CD14-positive monocyte (primary cell): ENCODE measurements at regions not wholly inside any gene's neighbourhood (a gene's known extent, or its start where the extent isn't known, plus 50 kb on each side); places are given as distances from the start of the nearest gene placed in this dataset.

ENCODE experiments used
- DNase-seq, 3 donors: peaks; one replicate each; pipeline ENCODE4 v3.0.0-alpha.2; 2011 to 2022
- H2AFZ ChIP-seq: 2 replicates; pipeline ENCODE4 v1.6.0; 2012; ENCODE audit warnings: mild to moderate bottlenecking, low read depth, low read length, inconsistent platforms; ENCODE audit not compliant: insufficient read depth, poor library complexity, severe bottlenecking
- H3K27ac ChIP-seq, 2 donors: 1 replicate in 1 of 2; 2 replicates in 1 of 2; pipeline ENCODE4 v1.5.1; 2012 to 2013; ENCODE audit warnings: low read length in 2 of 2, control low read depth in 1 of 2, inconsistent platforms in 1 of 2, low read depth in 1 of 2, mild to moderate bottlenecking in 1 of 2
- H3K27me3 ChIP-seq, 2 donors: one replicate each; pipeline versions ENCODE4 v1.6.0 to v1.6.1; 2011 to 2013; ENCODE audit warnings: low read length in 2 of 2; ENCODE audit not compliant: control insufficient read depth in 2 of 2, insufficient read depth in 2 of 2
- H3K36me3 ChIP-seq, 2 donors: replicated peaks in 1 of 2; 1 replicate in 1 of 2; 2 replicates in 1 of 2; pipeline versions ENCODE4 v1.5.1 to v1.6.1; 2012 to 2013; ENCODE audit warnings: low read length in 2 of 2, control low read depth in 1 of 2, inconsistent platforms in 1 of 2, mild to moderate bottlenecking in 1 of 2; ENCODE audit not compliant: insufficient read depth in 2 of 2, control insufficient read depth in 1 of 2
- H3K4me1 ChIP-seq, 2 donors: 1 replicate in 1 of 2; 2 replicates in 1 of 2; pipeline versions ENCODE4 v1.5.1 to v1.6.1; 2012 to 2013; ENCODE audit warnings: low read length in 2 of 2, control low read depth in 1 of 2, inconsistent platforms in 1 of 2, mild to moderate bottlenecking in 1 of 2, moderate library complexity in 1 of 2; ENCODE audit not compliant: insufficient read depth in 2 of 2, control insufficient read depth in 1 of 2
- H3K4me2 ChIP-seq: replicated peaks from 2 replicates; pipeline ENCODE3; 2012; ENCODE audit warnings: low read length, moderate library complexity, mild to moderate bottlenecking; ENCODE audit not compliant: poor library complexity, severe bottlenecking; ENCODE audit errors: extremely low read depth
- H3K4me3 ChIP-seq, 3 experiments: fragments of 200-600 bp in 1 of 3; sonication (generic) in 1 of 3; replicated peaks in 1 of 3; 1 replicate in 2 of 3; 2 replicates in 1 of 3; pipeline ENCODE4 v1.5.1; 2011 to 2013; ENCODE audit warnings: low read length in 3 of 3, mild to moderate bottlenecking in 3 of 3, control low read depth in 2 of 3, low read depth in 2 of 3, inconsistent platforms in 1 of 3, moderate library complexity in 1 of 3
- H3K79me2 ChIP-seq: 2 replicates; pipeline ENCODE4 v1.6.0; 2012; ENCODE audit warnings: mild to moderate bottlenecking, control low read depth, inconsistent platforms, low read length, moderate library complexity; ENCODE audit not compliant: insufficient read depth
- H3K9ac ChIP-seq: 2 replicates; pipeline ENCODE4 v1.6.0; 2017; ENCODE audit warnings: low read length, mild to moderate bottlenecking; ENCODE audit not compliant: insufficient read depth, poor library complexity, severe bottlenecking
- H3K9me3 ChIP-seq, 2 donors: replicated peaks in 1 of 2; 1 replicate in 1 of 2; 2 replicates in 1 of 2; pipeline versions ENCODE4 v1.5.1 to v1.6.1; 2012 to 2013; ENCODE audit warnings: low read length in 2 of 2, control low read depth in 1 of 2; ENCODE audit not compliant: control insufficient read depth in 1 of 2, insufficient read depth in 1 of 2
- H4K20me1 ChIP-seq: 2 replicates; pipeline ENCODE4 v1.6.0; 2012; ENCODE audit warnings: mild to moderate bottlenecking, low read length, control low read depth, moderate library complexity; ENCODE audit not compliant: insufficient read depth
- H3K27ac Mint-ChIP-seq, 7 donors: one replicate each; pipeline ENCODE4 v1.8.0; 2020; ENCODE audit warnings: mild to moderate bottlenecking in 7 of 7, mixed read lengths in 7 of 7, moderate library complexity in 6 of 7, inconsistent platforms in 2 of 7
- H3K27me3 Mint-ChIP-seq, 3 donors: one replicate each; pipeline ENCODE4 v1.8.0; 2021 to 2022; ENCODE audit warnings: low read depth in 3 of 3, mild to moderate bottlenecking in 3 of 3, mixed read lengths in 3 of 3, moderate library complexity in 3 of 3, inconsistent platforms in 1 of 3
- H3K36me3 Mint-ChIP-seq, 2 donors: one replicate each; pipeline ENCODE4 v1.8.0; 2020; ENCODE audit warnings: mixed read lengths in 2 of 2, inconsistent platforms in 1 of 2, mild to moderate bottlenecking in 1 of 2
- H3K4me1 Mint-ChIP-seq: one replicate; pipeline ENCODE4 v1.8.0; 2020; ENCODE audit warnings: mild to moderate bottlenecking, mixed read lengths
- H3K4me3 Mint-ChIP-seq, 2 donors: one replicate each; pipeline ENCODE4 v1.8.0; 2020; ENCODE audit warnings: mild to moderate bottlenecking in 2 of 2, mixed read lengths in 2 of 2, moderate library complexity in 1 of 2
- H3K9me3 Mint-ChIP-seq, 7 donors: one replicate each; pipeline ENCODE4 v1.8.0; 2020 to 2022; ENCODE audit warnings: mixed read lengths in 7 of 7, mild to moderate bottlenecking in 6 of 7, moderate library complexity in 6 of 7, inconsistent platforms in 2 of 7
- CTCF ChIP-seq: fragments of 200-600 bp; IDR thresholded peaks from one replicate; pipeline ENCODE4 v1.8.0; 2022; ENCODE audit warnings: antibody characterized with exemption, mild to moderate bottlenecking
- WGBS: methylation state at CpG from one replicate; pipeline ENCODE4 v1.1.5; 2013; ENCODE audit warnings: missing lambda C conversion rate; ENCODE audit not compliant: insufficient coverage; 5-methylcytosine and 5-hydroxymethylcytosine counted together
- intact Hi-C, 2 donors: fragments of 100-400 bp; cut with micrococcal nuclease; formaldehyde crosslinking; loops; one replicate each; pipeline versions ENCODE4 v1.15.0 to v1.15.1; 2023

- peaks cover 0 to 8% of the 10 kb centered on the region in 2 donors for H3K9me3 ChIP-seq
- no peak overlapping the region for H3K9ac ChIP-seq
- Mint-ChIP-seq H3K27ac (no peak overlapping the region), H3K4me1 (peaks cover 5% of the 10 kb centered on the region), H3K4me3 (no peak overlapping the region), H3K9me3 (peaks cover 4 to 14% (median 5%) of the 10 kb centered on the region in 7 donors), H3K27me3 (peaks cover 0 to 3% (median 0%) of the 10 kb centered on the region in 3 donors), H3K36me3 (no peaks in the 10 kb centered on the region)
- no peaks in the 10 kb centered on the region for H4K20me1 ChIP-seq
- no peaks in the 10 kb centered on the region for H3K4me1 ChIP-seq
- no peaks in the 10 kb centered on the region for H3K79me2 ChIP-seq
- TF ChIP-seq CTCF: no peak
- H2AFZ ChIP-seq: no peak overlapping the region
- intact Hi-C loops: no loop called here
- no peaks in the 10 kb centered on the region for H3K36me3 ChIP-seq
- H3K27me3 ChIP-seq: no peaks in the 10 kb centered on the region
- no CpG with 5 or more reads among the region's 1 CpG for WGBS
- H3K4me2 ChIP-seq: no peak overlapping the region
- H3K4me3 ChIP-seq: no peak overlapping the region
- DNase-seq: no peak
- no peak overlapping the region for H3K27ac ChIP-seq
Measured at GRCh38 chr14:86462193-86462753, 932.3 kb downstream of the FLRT2 start.

GRCh38 chr14:86457481-86458135, 927.7 kb downstream of the FLRT2 start:
- no CpG with 5 or more reads among the region's 2 CpGs for WGBS
- peaks cover 0 to 1% (median 0%) of the 10 kb centered on the region in 3 donors for H3K27me3 Mint-ChIP-seq
- no peaks in the 10 kb centered on the region for H4K20me1 ChIP-seq
- H3K4me3 Mint-ChIP-seq: no peak overlapping the region
- H3K36me3 ChIP-seq: no peaks in the 10 kb centered on the region
- no peak overlapping the region for H3K27ac Mint-ChIP-seq
- no peak overlapping the region for H3K27ac ChIP-seq
- H2AFZ ChIP-seq: no peak overlapping the region
- TF ChIP-seq CTCF: no peak
- no peak overlapping the region for H3K4me3 ChIP-seq
- H3K4me1 ChIP-seq: no peaks in the 10 kb centered on the region
- no peaks in the 10 kb centered on the region for H3K27me3 ChIP-seq
- no peak overlapping the region for H3K9ac ChIP-seq
- no peaks in the 10 kb centered on the region for H3K36me3 Mint-ChIP-seq
- no peaks in the 10 kb centered on the region for H3K79me2 ChIP-seq
- H3K9me3 Mint-ChIP-seq: peaks cover 0 to 9% (median 4%) of the 10 kb centered on the region in 7 donors
- DNase-seq: no peak
- no peaks in the 10 kb centered on the region for H3K4me1 Mint-ChIP-seq
- intact Hi-C loops: no loop called here
- no peak overlapping the region for H3K4me2 ChIP-seq
- H3K9me3 ChIP-seq: peaks cover 0 to 2% of the 10 kb centered on the region in 2 donors
